Endodermal cell (in vitro differentiated cells): ENCODE measurements at regions not wholly inside any gene's neighbourhood (a gene's known extent, or its start where the extent isn't known, plus 50 kb on each side); places are given as distances from the start of the nearest gene placed in this dataset.

Source experiments
- DNase-seq: peaks from one replicate; pipeline ENCODE4 v3.0.0-alpha.2; 2017
- H3K27ac ChIP-seq: 2 replicates; pipeline ENCODE4 v1.5.1; 2013; ENCODE audit warnings: mild to moderate bottlenecking, low read depth, low read length, moderate library complexity
- H3K27me3 ChIP-seq: 2 replicates; pipeline ENCODE4 v1.6.1; 2013; ENCODE audit warnings: mild to moderate bottlenecking, low read length, moderate library complexity; ENCODE audit not compliant: insufficient read depth, control insufficient read depth, poor library complexity, severe bottlenecking
- H3K36me3 ChIP-seq: 2 replicates; pipeline ENCODE4 v1.7.0; 2013; ENCODE audit warnings: mild to moderate bottlenecking, low read length, moderate library complexity; ENCODE audit not compliant: control insufficient read depth, insufficient read depth
- H3K4me1 ChIP-seq: one replicate; pipeline ENCODE4 v1.7.0; 2013; ENCODE audit warnings: low read length; ENCODE audit not compliant: control insufficient read depth, insufficient read depth
- H3K4me3 ChIP-seq: 2 replicates; pipeline ENCODE4 v1.5.1; 2013; ENCODE audit warnings: mild to moderate bottlenecking, low read length, moderate library complexity
- H3K9ac ChIP-seq: 2 replicates; pipeline ENCODE4 v1.6.1; 2013; ENCODE audit warnings: mild to moderate bottlenecking, low read length, moderate library complexity; ENCODE audit not compliant: poor library complexity, severe bottlenecking; ENCODE audit errors: extremely low read depth
- H3K9me3 ChIP-seq: 2 replicates; pipeline ENCODE4 v1.6.1; 2013; ENCODE audit warnings: mild to moderate bottlenecking, low read length, moderate library complexity; ENCODE audit not compliant: control insufficient read depth
- H3K27ac Mint-ChIP-seq: 2 replicates; pipeline ENCODE4 v1.8.0; 2020; ENCODE audit warnings: mixed read lengths
- H3K27me3 Mint-ChIP-seq: 2 replicates; pipeline ENCODE4 v1.8.0; 2021; ENCODE audit warnings: mild to moderate bottlenecking, mixed read lengths; ENCODE audit not compliant: insufficient read depth
- H3K36me3 Mint-ChIP-seq: 2 replicates; pipeline ENCODE4 v1.8.0; 2020; ENCODE audit warnings: low read depth, mixed read lengths
- H3K4me1 Mint-ChIP-seq: 2 replicates; pipeline ENCODE4 v1.8.0; 2020; ENCODE audit warnings: mixed read lengths
- H3K4me3 Mint-ChIP-seq: 2 replicates; pipeline ENCODE4 v1.8.0; 2020; ENCODE audit warnings: mild to moderate bottlenecking, moderate library complexity, mixed read lengths
- H3K9me3 Mint-ChIP-seq: 2 replicates; pipeline ENCODE4 v1.8.0; 2020; ENCODE audit warnings: mild to moderate bottlenecking, mixed read lengths
- WGBS, 2 experiments: methylation state at CpG; one replicate each; pipeline versions ENCODE4 v1.1.5 to v1.1.7; 2013; ENCODE audit warnings: missing lambda C conversion rate in 2 of 2, mixed read lengths in 1 of 2; ENCODE audit not compliant: insufficient coverage in 1 of 2, insufficient read length in 1 of 2; 5-methylcytosine and 5-hydroxymethylcytosine counted together
- TF ChIP-seq, protein P1 (sequence below): fragments of 200-600 bp; sonication (generic); conservative IDR thresholded peaks from 2 replicates; pipeline ENCODE4 v1.5.0; 2021; ENCODE audit warnings: antibody characterized with exemption, mild to moderate bottlenecking

DNA sequence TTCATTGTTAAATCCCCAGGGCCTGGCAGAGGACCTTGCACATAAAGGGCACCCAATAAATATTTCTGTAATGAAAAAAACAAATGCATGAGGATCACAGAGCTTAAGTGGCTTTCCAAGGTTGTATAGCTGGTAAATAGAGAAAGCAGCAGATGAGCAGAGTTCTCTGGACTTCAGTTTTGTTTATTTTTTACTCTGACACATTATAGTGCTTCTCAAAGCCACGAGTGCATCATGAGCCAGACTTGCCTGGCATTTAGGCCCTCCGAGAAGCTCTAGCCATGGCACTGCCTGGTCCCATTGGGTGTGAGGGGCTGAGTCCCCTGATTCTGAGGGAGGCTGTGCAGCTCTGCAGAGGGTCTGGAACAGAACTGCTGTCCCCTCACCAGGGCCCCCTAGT is 87.2 kb upstream of the ZNF32 start:
- H3K27me3 Mint-ChIP-seq = no peaks in the 10 kb centered on the region
- no peaks in the 10 kb centered on the region for H3K9me3 Mint-ChIP-seq

DNA sequence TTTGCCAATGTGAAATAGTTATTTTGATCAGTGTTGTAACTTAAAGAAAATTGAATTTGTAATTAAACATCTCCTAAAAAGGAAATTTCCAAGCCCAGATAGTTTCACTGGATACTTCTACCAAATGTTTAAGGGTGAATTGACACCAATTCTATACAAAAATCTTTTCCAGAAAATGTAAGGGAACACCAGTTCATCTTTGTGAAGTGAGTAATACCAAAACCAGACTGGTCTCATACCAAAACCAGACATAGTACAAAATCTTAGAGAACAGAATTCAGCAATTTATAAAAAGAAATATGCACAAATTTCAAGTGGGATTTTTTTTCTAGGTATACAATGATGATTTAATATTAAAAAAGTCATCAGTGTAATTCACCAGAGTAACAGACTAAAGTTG is 86.0 kb upstream of the ZNF32 start:
- TF ChIP-seq, protein P1, sequence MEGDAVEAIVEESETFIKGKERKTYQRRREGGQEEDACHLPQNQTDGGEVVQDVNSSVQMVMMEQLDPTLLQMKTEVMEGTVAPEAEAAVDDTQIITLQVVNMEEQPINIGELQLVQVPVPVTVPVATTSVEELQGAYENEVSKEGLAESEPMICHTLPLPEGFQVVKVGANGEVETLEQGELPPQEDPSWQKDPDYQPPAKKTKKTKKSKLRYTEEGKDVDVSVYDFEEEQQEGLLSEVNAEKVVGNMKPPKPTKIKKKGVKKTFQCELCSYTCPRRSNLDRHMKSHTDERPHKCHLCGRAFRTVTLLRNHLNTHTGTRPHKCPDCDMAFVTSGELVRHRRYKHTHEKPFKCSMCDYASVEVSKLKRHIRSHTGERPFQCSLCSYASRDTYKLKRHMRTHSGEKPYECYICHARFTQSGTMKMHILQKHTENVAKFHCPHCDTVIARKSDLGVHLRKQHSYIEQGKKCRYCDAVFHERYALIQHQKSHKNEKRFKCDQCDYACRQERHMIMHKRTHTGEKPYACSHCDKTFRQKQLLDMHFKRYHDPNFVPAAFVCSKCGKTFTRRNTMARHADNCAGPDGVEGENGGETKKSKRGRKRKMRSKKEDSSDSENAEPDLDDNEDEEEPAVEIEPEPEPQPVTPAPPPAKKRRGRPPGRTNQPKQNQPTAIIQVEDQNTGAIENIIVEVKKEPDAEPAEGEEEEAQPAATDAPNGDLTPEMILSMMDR = no peak
- no peaks in the 10 kb centered on the region for H3K36me3 ChIP-seq
- H3K27me3 ChIP-seq = no peaks in the 10 kb centered on the region
- Mint-ChIP-seq H3K27ac (no peak overlapping the region), H3K4me3 (no peak overlapping the region), H3K36me3 (no peaks in the 10 kb centered on the region), H3K4me1 (no peaks in the 10 kb centered on the region), H3K9me3 (no peaks in the 10 kb centered on the region), H3K27me3 (peaks cover 5% of the 10 kb centered on the region)
- H3K9me3 ChIP-seq = no peaks in the 10 kb centered on the region
- no peak overlapping the region for H3K27ac ChIP-seq
- no peaks in the 10 kb centered on the region for H3K4me1 ChIP-seq
- H3K4me3 ChIP-seq = no peak overlapping the region
- no peak overlapping the region for H3K9ac ChIP-seq
- DNase-seq = no peak

More for the DNA sequence above, 87.2 kb upstream of the ZNF32 start:
- no peaks in the 10 kb centered on the region for H3K36me3 ChIP-seq
- Mint-ChIP-seq H3K36me3 (no peaks in the 10 kb centered on the region), H3K4me3 (no peak overlapping the region), H3K4me1 (no peaks in the 10 kb centered on the region), H3K27ac (no peak overlapping the region)
- no peaks in the 10 kb centered on the region for H3K4me1 ChIP-seq
- H3K27ac ChIP-seq = no peak overlapping the region
- no peak for DNase-seq
- WGBS, 2 experiments = 88% methylated on average over 2 of the region's 2 CpGs; no CpG with 5 or more reads in 1 of the 2 experiments
- H3K9ac ChIP-seq = no peak overlapping the region
- no peaks in the 10 kb centered on the region for H3K27me3 ChIP-seq
- no peaks in the 10 kb centered on the region for H3K9me3 ChIP-seq
- TF ChIP-seq, protein P1 = no peak
- H3K4me3 ChIP-seq = no peak overlapping the region

DNA sequence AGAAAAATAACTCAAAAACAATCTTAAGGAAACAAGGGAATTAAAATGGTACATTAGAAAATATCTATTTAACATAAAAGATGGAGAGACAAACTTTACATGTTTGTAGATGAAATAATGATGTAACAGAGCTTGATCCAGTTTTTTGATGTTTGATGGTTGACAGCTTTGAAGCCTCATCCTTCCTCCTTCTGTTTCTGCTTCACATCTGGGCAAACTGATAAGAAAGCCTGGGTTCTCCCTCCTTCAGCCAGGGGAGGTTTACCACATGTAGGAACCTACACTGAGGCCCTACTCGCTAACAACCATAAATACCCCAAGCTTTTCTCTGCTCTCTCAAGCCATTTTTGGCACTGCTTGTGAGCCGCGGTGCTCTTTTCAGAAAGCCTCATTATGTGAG is 82.8 kb upstream of the ZNF32 start:
- Mint-ChIP-seq H3K36me3 (no peaks in the 10 kb centered on the region), H3K27me3 (peaks cover 34% of the 10 kb centered on the region), H3K27ac (no peak overlapping the region), H3K4me3 (no peak overlapping the region), H3K4me1 (no peaks in the 10 kb centered on the region), H3K9me3 (peaks cover 2% of the 10 kb centered on the region)
- H3K4me1 ChIP-seq = no peaks in the 10 kb centered on the region
- H3K27ac ChIP-seq = no peak overlapping the region
- no peaks in the 10 kb centered on the region for H3K9me3 ChIP-seq
- TF ChIP-seq, protein P1 = no peak
- H3K4me3 ChIP-seq = no peak overlapping the region
- no peaks in the 10 kb centered on the region for H3K36me3 ChIP-seq
- 92 to 100% methylated on average over 1 to 3 of the region's 3 CpGs for WGBS, 2 experiments
- H3K9ac ChIP-seq = no peak overlapping the region
- no peaks in the 10 kb centered on the region for H3K27me3 ChIP-seq
- DNase-seq = peak; percentile 11
